ENCODE measurements at regions not wholly inside any gene's neighbourhood (a gene's known extent, or its start where the extent isn't known, plus 50 kb on each side); places are given as distances from the start of the nearest gene placed in this dataset.

DNA sequence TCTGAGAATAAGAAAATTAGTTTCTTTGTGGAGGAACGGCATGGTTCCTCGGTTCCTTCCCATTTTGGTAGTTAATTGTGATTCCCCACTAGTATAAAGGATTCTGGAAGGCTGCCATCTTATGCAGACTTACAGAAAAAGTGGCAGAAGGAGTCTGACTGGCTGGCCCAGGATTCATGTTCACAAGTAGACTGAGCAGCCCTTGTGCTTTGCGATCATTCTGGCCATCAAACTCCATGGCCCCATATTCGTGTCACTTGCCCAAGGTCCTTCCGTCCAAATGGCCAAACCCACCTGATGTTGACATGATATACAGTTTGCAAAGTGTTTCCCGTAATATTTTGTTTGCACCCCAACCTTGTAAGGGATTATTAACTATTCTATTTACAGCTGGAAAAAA is 297.2 kb upstream of the AMIGO2 start:
- no peak for DNase-seq (ENCODE audit: low read depth, low spot score)
- Histone ChIP-seq H3K4me2 (ENCODE audit: control insufficient read depth, insufficient read depth) (no peak overlapping the region), H3K27ac (ENCODE audit: control insufficient read depth, insufficient read depth) (no peak overlapping the region), H3K9me3 (replicated peaks; ENCODE audit: control insufficient read depth, insufficient read depth, low read length) (no peaks in the 10 kb centered on the region), H2AFZ (ENCODE audit: control insufficient read depth, low read depth, low read length) (no peak overlapping the region), H3K27me3 (replicated peaks in 1 of 2; ENCODE audit: control insufficient read depth in 2 of 2, insufficient read depth in 2 of 2, low read length in 1 of 2) (no peaks in the 10 kb centered on the region), H3K79me2 (ENCODE audit: control insufficient read depth, insufficient read depth, low read length) (no peaks in the 10 kb centered on the region), H3K36me3 (ENCODE audit: control insufficient read depth in 2 of 2, insufficient read depth in 2 of 2, low read length in 1 of 2) (no peaks in the 10 kb centered on the region), H4K20me1 (ENCODE audit: control insufficient read depth, insufficient read depth) (no peaks in the 10 kb centered on the region), H3K4me1 (ENCODE audit: control insufficient read depth, insufficient read depth, low read length) (no peaks in the 10 kb centered on the region), H3K9ac (ENCODE audit: control insufficient read depth, insufficient read depth, low read length) (no peak overlapping the region), H3K4me3 (no peak overlapping the region)
- intact Hi-C loops (cut with micrococcal nuclease; ENCODE audit: unreplicated experiment) (no loop called here), in situ Hi-C loops (cut with MboI) (no loop called here)
- 44% methylated on average over 6 of the region's 6 CpGs for WGBS (ENCODE audit: insufficient coverage, insufficient replicate concordance, low lambda C conversion rate, missing lambda C conversion rate)
- ChIA-PET RAD21 (ENCODE audit: unreplicated experiment) (no interaction called here), SMC1A (ENCODE audit: uncharacterized antibody, unreplicated experiment) (no interaction called here), POLR2A (no interaction called here), CTCF (no interaction called here)
- BruUV-seq (replicated peaks): no TSS peak
- no peak for ATAC-seq
- FAIRE-seq: no peak
- TF ChIP-seq NRF1 (conservative IDR thresholded peaks at IDR 0.05; ENCODE audit: low read depth, low read length) (no peak), ZNF217 (IDR thresholded peaks at IDR 0.05) (no peak), CBX5 (IDR thresholded peaks at IDR 0.05; ENCODE audit: low read depth) (no peak), SRF (IDR thresholded peaks at IDR 0.05; ENCODE audit: low read depth in 2 of 2, low read length in 2 of 2) (no peak), CTCF (IDR thresholded peaks at IDR 0.05 in 2 of 3, conservative IDR thresholded peaks at IDR 0.05 in 1 of 3; ENCODE audit: control insufficient read depth in 2 of 3, extremely low read depth in 1 of 3, insufficient read depth in 1 of 3, low read depth in 3 of 3, low read length in 3 of 3) (no peak), HDAC2 (IDR thresholded peaks at IDR 0.05) (no peak)

DNA sequence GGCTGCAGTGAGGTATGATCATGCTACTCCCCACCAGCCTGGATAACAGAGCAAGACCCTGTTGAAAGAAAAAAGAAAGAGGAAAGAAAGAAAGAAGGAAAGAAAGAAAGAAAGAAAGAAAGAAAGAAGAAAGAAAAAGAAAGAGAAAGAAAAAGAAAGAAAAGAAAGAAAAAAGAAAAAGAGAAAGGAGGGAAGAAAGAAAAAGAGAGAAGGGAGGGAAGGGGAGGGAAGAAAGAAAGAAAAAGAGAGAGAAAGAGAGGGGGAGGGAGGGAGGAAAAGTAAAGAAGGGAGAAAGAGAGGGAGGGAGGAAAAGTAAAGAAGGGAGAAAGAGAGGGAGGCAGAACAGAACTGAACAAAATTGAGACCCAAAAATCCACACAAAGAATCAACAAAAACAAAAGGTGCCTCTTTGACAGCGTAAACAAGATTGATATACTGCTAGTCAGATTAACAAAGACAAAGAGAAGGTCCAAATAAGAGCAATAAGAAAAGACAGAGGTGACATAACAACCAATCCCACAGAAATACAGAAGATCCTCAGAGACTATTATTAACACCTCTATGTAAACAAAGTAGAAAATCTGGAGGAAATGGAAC is 293.9 kb upstream of the AMIGO2 start:
- Histone ChIP-seq H3K9ac (ENCODE audit: control insufficient read depth, insufficient read depth, low read length) (no peak overlapping the region), H4K20me1 (ENCODE audit: control insufficient read depth, insufficient read depth) (no peaks in the 10 kb centered on the region), H3K4me2 (ENCODE audit: control insufficient read depth, insufficient read depth) (no peak overlapping the region), H3K4me1 (ENCODE audit: control insufficient read depth, insufficient read depth, low read length) (no peaks in the 10 kb centered on the region), H3K9me3 (replicated peaks; ENCODE audit: control insufficient read depth, insufficient read depth, low read length) (no peaks in the 10 kb centered on the region), H3K36me3 (ENCODE audit: control insufficient read depth in 2 of 2, insufficient read depth in 2 of 2, low read length in 1 of 2) (no peaks in the 10 kb centered on the region), H3K27me3 (replicated peaks in 1 of 2; ENCODE audit: control insufficient read depth in 2 of 2, insufficient read depth in 2 of 2, low read length in 1 of 2) (no peaks in the 10 kb centered on the region), H3K4me3 (no peak overlapping the region), H3K27ac (ENCODE audit: control insufficient read depth, insufficient read depth) (no peak overlapping the region), H3K79me2 (ENCODE audit: control insufficient read depth, insufficient read depth, low read length) (no peaks in the 10 kb centered on the region), H2AFZ (ENCODE audit: control insufficient read depth, low read depth, low read length) (no peak overlapping the region)
- 81% methylated on average over 1 of the region's 1 CpG for WGBS (ENCODE audit: insufficient coverage, insufficient replicate concordance, low lambda C conversion rate, missing lambda C conversion rate)
- FAIRE-seq (no peak), ATAC-seq (no peak), DNase-seq (ENCODE audit: low read depth, low spot score) (no peak)
- ChIA-PET RAD21 (ENCODE audit: unreplicated experiment) (no interaction called here), SMC1A (ENCODE audit: uncharacterized antibody, unreplicated experiment) (no interaction called here), CTCF (no interaction called here), POLR2A (no interaction called here)
- BruUV-seq (replicated peaks): no TSS peak
- in situ Hi-C loops (cut with MboI): no loop called here
- TF ChIP-seq STAT3 (IDR thresholded peaks at IDR 0.05; ENCODE audit: low read depth, low read length) (no peak), SUPT20H (IDR thresholded peaks at IDR 0.05; ENCODE audit: borderline replicate concordance, control insufficient read depth, low read depth, low read length) (no peak), PAX5 (IDR thresholded peaks at IDR 0.05; ENCODE audit: borderline replicate concordance, low read depth, low read length) (no peak), FOXM1 (IDR thresholded peaks at IDR 0.05; ENCODE audit: low read depth, low read length) (no peak), HDGF (IDR thresholded peaks at IDR 0.05) (no peak), STAT1 (conservative IDR thresholded peaks at IDR 0.05) (no peak), RFX5 (IDR thresholded peaks at IDR 0.05; ENCODE audit: low read depth, low read length) (no peak)
- TF ChIP-seq, protein P1, sequence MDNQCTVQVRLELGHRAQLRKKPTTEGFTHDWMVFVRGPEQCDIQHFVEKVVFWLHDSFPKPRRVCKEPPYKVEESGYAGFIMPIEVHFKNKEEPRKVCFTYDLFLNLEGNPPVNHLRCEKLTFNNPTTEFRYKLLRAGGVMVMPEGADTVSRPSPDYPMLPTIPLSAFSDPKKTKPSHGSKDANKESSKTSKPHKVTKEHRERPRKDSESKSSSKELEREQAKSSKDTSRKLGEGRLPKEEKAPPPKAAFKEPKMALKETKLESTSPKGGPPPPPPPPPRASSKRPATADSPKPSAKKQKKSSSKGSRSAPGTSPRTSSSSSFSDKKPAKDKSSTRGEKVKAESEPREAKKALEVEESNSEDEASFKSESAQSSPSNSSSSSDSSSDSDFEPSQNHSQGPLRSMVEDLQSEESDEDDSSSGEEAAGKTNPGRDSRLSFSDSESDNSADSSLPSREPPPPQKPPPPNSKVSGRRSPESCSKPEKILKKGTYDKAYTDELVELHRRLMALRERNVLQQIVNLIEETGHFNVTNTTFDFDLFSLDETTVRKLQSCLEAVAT (IDR thresholded peaks at IDR 0.05): no peak
- TF ChIP-seq, protein P2, sequence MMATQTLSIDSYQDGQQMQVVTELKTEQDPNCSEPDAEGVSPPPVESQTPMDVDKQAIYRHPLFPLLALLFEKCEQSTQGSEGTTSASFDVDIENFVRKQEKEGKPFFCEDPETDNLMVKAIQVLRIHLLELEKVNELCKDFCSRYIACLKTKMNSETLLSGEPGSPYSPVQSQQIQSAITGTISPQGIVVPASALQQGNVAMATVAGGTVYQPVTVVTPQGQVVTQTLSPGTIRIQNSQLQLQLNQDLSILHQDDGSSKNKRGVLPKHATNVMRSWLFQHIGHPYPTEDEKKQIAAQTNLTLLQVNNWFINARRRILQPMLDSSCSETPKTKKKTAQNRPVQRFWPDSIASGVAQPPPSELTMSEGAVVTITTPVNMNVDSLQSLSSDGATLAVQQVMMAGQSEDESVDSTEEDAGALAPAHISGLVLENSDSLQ (IDR thresholded peaks at IDR 0.05): no peak
- intact Hi-C loops (cut with micrococcal nuclease; ENCODE audit: unreplicated experiment): no loop called here

Data from GM12878 (cell line).